NB4 (cell line): ENCODE measurements at regions not wholly inside any gene's neighbourhood (a gene's known extent, or its start where the extent isn't known, plus 50 kb on each side); places are given as distances from the start of the nearest gene placed in this dataset.

Source experiments
- POLR2A ChIP-seq: IDR thresholded peaks from 2 replicates; pipeline ENCODE4 v1.6.1; 2011; ENCODE audit warnings: mild to moderate bottlenecking; ENCODE audit not compliant: insufficient read length; ENCODE audit errors: extremely low read depth
- TF ChIP-seq, protein P1 (sequence below): IDR thresholded peaks from one replicate; pipeline ENCODE4 v1.5.1; 2012; ENCODE audit warnings: low read depth, low read length

DNA sequence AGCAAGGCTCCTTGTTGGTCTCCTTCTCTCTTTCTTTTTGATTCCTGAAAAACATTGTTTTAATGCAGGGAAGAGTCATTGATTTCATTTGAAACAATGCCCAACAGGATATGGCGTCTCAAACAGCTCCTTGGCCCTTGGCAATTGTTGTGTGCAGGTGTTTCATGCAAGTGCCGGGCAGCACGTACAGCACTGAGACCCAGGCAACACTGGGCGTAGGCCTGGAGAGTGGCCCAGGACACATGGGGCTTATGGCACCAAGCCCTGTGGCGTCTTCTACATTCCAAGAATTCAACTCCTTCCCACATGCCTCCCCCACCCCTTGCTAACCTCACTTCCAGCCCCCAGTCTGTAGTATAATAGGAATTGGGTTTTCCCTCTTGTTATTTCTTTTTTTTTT lies 230.4 kb downstream of the SPTSSA start:
- TF ChIP-seq, protein P1, sequence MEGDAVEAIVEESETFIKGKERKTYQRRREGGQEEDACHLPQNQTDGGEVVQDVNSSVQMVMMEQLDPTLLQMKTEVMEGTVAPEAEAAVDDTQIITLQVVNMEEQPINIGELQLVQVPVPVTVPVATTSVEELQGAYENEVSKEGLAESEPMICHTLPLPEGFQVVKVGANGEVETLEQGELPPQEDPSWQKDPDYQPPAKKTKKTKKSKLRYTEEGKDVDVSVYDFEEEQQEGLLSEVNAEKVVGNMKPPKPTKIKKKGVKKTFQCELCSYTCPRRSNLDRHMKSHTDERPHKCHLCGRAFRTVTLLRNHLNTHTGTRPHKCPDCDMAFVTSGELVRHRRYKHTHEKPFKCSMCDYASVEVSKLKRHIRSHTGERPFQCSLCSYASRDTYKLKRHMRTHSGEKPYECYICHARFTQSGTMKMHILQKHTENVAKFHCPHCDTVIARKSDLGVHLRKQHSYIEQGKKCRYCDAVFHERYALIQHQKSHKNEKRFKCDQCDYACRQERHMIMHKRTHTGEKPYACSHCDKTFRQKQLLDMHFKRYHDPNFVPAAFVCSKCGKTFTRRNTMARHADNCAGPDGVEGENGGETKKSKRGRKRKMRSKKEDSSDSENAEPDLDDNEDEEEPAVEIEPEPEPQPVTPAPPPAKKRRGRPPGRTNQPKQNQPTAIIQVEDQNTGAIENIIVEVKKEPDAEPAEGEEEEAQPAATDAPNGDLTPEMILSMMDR = no peak
- no peak for TF ChIP-seq POLR2A
